HEK293 (cell line): ENCODE measurements at regions not wholly inside any gene's neighbourhood (a gene's known extent, or its start where the extent isn't known, plus 50 kb on each side); places are given as distances from the start of the nearest gene placed in this dataset.

Source experiments
- ZNF133 ChIP-seq: fragments of 450-650 bp; formaldehyde crosslinking; IDR thresholded peaks from 2 replicates; pipeline ENCODE4 v1.5.1; 2016; ENCODE audit warnings: missing biosample characterization, missing genetic modification characterization
- ZNF138 ChIP-seq: fragments of 450-650 bp; formaldehyde crosslinking; IDR thresholded peaks from 2 replicates; pipeline ENCODE4 v1.5.1; 2016; ENCODE audit warnings: missing biosample characterization, missing genetic modification characterization, borderline replicate concordance
- ZNF157 ChIP-seq: fragments of 450-650 bp; formaldehyde crosslinking; IDR thresholded peaks from 2 replicates; pipeline ENCODE4 v1.5.1; 2016; ENCODE audit warnings: missing biosample characterization, missing genetic modification characterization
- ZNF449 ChIP-seq: fragments of 450-650 bp; formaldehyde crosslinking; IDR thresholded peaks from 2 replicates; pipeline ENCODE4 v1.5.1; 2017; ENCODE audit warnings: missing biosample characterization, mild to moderate bottlenecking, missing genetic modification characterization, moderate library complexity
- ZNF514 ChIP-seq: fragments of 450-650 bp; formaldehyde crosslinking; IDR thresholded peaks from 2 replicates; pipeline ENCODE4 v1.5.1; 2016; ENCODE audit warnings: missing biosample characterization, missing genetic modification characterization
- ZNF585B ChIP-seq: fragments of 450-650 bp; formaldehyde crosslinking; IDR thresholded peaks from 2 replicates; pipeline ENCODE4 v1.5.1; 2016; ENCODE audit warnings: missing biosample characterization, missing genetic modification characterization
- TF ChIP-seq, protein P1 (sequence below): fragments of 450-650 bp; formaldehyde crosslinking; IDR thresholded peaks from 2 replicates; pipeline ENCODE4 v1.5.1; 2016; ENCODE audit warnings: missing biosample characterization, missing genetic modification characterization
- TF ChIP-seq, protein P2 (sequence below): fragments of 450-650 bp; formaldehyde crosslinking; conservative IDR thresholded peaks from 2 replicates; pipeline ENCODE4 v1.5.1; 2016; ENCODE audit warnings: low read depth, missing biosample characterization, missing genetic modification characterization

DNA sequence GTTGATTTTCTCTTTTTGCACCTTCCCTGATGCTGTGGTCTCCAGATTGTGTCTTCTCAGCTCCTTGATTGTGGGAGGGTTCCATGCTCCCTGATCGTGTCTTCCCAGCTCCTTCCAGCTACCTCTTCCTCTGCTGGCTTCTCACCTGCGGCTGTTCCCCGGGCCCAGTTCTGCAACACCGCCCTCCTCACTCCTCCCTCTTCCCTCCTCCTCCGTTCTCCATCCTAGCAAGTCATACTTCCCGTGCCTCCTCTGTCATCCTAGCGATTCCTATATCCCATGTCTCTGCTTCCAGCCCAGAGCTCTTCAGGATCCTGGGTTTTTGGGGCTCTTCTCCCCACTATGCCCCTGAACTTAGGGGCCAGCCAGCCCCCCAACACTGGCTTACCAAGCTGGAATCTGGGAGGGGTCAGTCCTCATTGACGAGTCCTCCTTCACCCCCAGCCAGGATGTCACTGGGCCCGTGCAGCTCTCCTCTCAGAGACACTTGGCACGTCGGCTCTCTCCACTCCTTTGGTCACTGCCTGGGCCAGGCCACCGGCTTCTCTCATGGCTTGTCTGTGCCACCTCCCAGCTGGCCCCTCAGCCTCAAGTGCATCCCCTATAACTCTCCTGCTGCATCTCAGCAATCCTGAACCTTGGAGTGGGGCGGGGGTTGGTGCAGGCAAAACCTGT is 255.4 kb upstream of the MVB12B start:
- TF ChIP-seq, protein P1, sequence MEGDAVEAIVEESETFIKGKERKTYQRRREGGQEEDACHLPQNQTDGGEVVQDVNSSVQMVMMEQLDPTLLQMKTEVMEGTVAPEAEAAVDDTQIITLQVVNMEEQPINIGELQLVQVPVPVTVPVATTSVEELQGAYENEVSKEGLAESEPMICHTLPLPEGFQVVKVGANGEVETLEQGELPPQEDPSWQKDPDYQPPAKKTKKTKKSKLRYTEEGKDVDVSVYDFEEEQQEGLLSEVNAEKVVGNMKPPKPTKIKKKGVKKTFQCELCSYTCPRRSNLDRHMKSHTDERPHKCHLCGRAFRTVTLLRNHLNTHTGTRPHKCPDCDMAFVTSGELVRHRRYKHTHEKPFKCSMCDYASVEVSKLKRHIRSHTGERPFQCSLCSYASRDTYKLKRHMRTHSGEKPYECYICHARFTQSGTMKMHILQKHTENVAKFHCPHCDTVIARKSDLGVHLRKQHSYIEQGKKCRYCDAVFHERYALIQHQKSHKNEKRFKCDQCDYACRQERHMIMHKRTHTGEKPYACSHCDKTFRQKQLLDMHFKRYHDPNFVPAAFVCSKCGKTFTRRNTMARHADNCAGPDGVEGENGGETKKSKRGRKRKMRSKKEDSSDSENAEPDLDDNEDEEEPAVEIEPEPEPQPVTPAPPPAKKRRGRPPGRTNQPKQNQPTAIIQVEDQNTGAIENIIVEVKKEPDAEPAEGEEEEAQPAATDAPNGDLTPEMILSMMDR (tag by site-specific recombination) = no peak
- TF ChIP-seq ZNF514 (tag by site-specific recombination) (no peak), ZNF157 (no peak), ZNF449 (tag by site-specific recombination) (no peak), ZNF585B (no peak), ZNF138 (tag by site-specific recombination) (no peak), ZNF133 (tag by site-specific recombination) (no peak)
- TF ChIP-seq, protein P2, sequence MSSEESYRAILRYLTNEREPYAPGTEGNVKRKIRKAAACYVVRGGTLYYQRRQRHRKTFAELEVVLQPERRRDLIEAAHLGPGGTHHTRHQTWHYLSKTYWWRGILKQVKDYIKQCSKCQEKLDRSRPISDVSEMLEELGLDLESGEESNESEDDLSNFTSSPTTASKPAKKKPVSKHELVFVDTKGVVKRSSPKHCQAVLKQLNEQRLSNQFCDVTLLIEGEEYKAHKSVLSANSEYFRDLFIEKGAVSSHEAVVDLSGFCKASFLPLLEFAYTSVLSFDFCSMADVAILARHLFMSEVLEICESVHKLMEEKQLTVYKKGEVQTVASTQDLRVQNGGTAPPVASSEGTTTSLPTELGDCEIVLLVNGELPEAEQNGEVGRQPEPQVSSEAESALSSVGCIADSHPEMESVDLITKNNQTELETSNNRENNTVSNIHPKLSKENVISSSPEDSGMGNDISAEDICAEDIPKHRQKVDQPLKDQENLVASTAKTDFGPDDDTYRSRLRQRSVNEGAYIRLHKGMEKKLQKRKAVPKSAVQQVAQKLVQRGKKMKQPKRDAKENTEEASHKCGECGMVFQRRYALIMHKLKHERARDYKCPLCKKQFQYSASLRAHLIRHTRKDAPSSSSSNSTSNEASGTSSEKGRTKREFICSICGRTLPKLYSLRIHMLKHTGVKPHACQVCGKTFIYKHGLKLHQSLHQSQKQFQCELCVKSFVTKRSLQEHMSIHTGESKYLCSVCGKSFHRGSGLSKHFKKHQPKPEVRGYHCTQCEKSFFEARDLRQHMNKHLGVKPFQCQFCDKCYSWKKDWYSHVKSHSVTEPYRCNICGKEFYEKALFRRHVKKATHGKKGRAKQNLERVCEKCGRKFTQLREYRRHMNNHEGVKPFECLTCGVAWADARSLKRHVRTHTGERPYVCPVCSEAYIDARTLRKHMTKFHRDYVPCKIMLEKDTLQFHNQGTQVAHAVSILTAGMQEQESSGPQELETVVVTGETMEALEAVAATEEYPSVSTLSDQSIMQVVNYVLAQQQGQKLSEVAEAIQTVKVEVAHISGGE (tag by site-specific recombination) = no peak
